T-helper 22 cell (primary cell): ENCODE measurements at regions not wholly inside any gene's neighbourhood (a gene's known extent, or its start where the extent isn't known, plus 50 kb on each side); places are given as distances from the start of the nearest gene placed in this dataset.

Experiments
- DNase-seq: peaks from one replicate; pipeline ENCODE4 v3.0.0-alpha.2; 2020; ENCODE audit warnings: low read depth

- DNase-seq = no peak
Measured at GRCh38 chr3:187973977-187974870, 179.7 kb upstream of the LPP start.

DNA sequence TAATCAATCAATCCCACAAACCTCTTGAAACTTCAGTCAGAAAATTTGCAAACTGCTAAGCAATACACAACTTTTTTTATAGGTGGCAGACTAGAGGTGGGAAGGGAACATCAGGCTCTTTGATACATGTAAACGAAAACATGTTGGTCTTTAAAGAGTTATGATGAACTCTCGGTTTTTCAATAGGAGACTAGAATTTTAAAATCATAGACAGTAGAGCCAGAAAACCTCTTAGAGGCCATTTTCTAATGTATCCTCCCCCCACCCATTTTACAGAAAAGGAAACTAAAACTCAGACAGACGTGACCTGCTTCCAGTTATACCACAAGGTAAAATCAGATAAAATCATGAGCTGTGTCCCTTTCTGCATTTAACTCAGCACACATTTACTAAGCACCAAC lies 179.1 kb upstream of the LPP start:
- no peak for DNase-seq

- no peak for DNase-seq
Measured at GRCh38 chr3:187975561-187976364, 178.2 kb upstream of the LPP start.

- no peak for DNase-seq
Measured at GRCh38 chr3:187976365-187976900, 177.5 kb upstream of the LPP start.

GRCh38 chr3:187977659-187978058 lies 176.3 kb upstream of the LPP start:
- no peak for DNase-seq

DNA sequence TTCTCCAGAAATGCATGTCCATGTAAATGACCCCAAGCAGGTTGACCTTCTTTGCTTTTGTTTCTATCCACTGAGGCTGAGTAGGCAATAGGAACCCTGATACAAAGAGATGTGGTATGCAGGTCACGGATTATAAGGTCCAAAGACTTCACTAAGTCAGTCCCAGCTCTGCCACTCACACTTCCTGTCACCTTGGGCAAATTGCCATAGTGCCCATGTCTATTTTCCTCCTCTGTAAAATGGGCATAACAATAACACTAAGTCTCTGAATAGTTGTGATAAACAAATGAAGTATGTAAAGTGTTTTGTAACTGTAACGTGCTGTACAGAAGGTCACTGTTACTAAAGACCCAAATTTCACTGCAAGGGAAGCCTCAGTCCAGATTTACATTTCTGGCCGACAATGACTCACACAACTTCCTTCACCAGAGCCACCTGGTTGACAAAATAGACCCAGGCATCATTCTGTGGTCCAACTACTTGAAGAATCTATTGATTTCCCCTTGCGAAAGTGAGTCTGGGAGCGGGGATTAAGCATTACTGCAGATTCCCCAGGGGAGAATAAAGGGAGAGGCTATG lies 175.4 kb upstream of the LPP start:
- no peak for DNase-seq

- peak; percentile 24 for DNase-seq
Measured at GRCh38 chr3:187979564-187979963, 174.4 kb upstream of the LPP start.

DNA sequence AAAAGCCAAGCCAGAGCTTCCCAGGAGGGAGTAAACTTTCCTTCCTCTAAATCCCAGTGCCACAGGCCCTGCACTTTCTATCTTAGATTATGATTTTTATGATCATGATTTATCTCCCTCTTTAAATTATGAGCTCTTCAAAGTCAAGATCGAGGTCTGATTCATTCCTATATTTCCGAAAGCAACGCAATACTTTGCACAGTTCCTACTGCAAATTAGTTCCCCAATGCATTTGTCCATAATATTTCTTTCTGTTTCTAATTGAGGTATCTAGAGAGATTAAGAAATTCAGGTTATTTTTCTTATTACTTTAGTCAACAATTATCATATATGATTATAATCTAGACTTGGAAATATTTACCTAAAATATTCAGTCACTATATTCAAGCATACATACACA lies 173.1 kb upstream of the LPP start:
- DNase-seq = no peak

- DNase-seq = no peak
Measured at GRCh38 chr3:187982142-187982541, 171.8 kb upstream of the LPP start.

DNA sequence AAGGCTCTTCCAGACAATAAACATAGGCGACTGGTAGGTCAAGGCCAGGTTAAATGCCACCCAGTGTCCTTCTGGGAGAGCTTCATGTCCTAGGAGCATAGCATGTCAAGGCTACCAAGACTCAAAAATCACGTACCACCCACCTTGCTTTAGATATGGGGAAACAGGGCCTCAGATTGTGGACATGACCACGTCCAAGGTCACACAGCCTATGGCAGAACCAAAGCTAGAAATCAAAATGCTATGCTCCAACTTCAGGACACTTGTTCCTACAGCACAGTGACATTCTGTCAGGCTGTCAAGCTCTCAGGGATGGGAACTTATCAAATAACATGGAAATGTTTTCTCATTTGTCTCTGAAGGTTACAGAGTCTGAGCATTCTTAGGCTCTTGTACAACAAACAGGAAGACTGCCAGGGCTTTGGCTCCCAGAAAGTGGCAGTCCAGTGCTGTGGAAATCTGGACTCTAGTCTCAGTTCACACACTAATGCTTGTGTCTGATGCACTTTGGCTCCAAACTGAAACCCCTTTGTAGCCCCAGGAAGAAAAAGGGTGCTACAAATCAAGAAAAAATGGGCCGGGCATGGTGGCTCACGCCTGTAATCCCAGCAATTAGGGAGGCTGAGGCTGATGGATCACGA lies 170.4 kb upstream of the LPP start:
- DNase-seq = no peak

GRCh38 chr3:187985647-187986046 lies 168.3 kb upstream of the LPP start:
- no peak for DNase-seq

- DNase-seq = no peak
Measured at GRCh38 chr3:187986514-187986934, 167.4 kb upstream of the LPP start.

- DNase-seq = no peak
Measured at GRCh38 chr3:187987187-187987586, 166.8 kb upstream of the LPP start.

- DNase-seq = peak; percentile 30
Measured at GRCh38 chr3:187987924-187988323, 166.0 kb upstream of the LPP start.

- no peak for DNase-seq
Measured at GRCh38 chr3:187989575-187990153, 164.3 kb upstream of the LPP start.

DNA sequence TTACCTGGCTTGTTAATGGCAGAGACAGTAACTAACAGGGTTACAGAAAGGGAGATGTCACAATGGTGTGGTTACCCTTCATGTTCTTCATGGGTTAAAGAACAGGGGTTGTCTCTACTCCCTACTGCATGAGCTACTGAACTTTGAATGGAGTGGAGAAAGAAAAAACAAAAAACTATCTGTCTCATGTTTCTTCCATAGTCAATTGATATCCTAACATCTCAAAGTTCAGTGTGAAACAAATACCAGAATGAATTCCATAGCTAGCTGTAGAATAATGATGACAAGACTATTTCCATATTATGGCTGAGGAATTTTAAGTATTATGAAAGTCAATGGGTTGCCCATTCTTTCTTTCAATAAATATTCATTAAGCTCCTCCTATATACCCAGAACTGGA lies 161.3 kb upstream of the LPP start:
- DNase-seq = no peak

- DNase-seq = peak; percentile 33
Measured at GRCh38 chr3:187994221-187995042, 159.5 kb upstream of the LPP start.

DNA sequence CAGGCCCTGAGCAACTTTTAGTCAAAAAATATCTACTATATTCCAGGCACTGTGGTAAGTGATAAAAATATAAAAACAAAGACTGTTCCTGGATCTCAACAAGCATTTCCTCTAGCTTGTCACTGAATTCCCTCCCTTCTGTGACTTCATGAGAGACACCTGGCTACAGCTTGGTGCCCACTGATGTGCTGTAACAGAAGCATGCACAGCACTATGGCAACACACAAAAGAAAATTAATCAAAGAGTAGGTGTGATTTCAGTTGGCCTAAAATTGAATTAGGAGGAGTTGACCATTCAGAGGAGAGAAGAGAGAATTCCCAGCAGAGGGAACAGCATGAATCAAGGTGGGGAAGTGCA lies 158.9 kb upstream of the LPP start:
- no peak for DNase-seq

DNA sequence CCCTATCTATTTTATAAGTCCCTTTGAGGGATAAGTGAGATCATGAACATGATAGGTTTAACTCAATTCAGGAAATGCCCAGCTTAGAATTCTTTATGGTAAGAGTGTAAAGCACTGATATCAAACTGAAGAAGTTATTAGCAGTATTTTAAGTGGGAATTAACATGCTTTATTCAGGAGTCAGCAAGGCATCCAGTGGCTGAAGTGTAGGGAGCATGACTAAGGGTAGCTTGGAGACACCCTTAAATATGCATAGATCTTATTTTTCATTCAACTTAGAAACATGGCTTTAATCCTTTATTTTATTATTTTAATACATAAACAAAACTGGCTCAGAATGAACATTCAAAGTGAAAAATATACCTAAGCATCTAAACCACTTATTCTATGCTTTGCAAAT lies 158.3 kb upstream of the LPP start:
- no peak for DNase-seq

DNA sequence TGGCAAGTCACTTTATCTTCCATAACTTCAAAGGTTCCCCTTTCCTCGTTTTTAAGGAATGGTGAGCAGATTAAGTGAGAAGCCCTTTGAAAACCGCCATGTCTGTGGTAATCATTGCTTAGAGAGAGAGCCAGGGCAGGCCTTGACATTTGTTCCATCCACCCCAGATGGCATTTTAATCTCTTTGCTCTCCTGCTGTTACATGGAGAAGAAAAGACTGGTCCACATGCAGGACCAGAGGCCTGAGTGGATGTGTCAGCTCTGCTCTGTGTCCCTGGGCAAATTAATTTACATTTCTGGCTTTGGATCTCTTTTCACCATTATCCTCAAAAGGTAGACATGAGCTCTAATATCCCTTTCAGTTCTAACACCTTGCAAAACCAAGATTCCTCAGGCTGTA lies 157.3 kb upstream of the LPP start:
- no peak for DNase-seq

DNA sequence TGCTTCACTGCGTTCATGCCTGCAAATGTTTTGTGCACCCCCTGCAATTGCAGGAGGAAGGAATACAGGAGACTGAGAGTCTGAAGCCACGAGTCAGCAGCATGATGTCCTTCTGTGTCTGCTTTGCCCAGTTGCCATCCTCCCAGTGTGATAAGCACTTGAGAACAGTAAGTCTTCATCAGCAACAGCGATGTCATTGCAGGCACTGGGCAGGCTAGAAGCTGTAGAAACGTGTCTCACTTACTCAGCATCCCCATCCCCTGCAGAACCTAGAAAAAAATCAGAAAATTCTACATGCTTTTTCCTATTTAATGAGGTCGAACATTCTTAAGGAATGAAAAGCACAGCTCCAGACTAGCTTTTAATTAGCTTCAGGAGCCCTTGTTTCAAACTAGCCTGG lies 156.5 kb upstream of the LPP start:
- DNase-seq = no peak
